HCT116 (cell line): ENCODE measurements at regions not wholly inside any gene's neighbourhood (a gene's known extent, or its start where the extent isn't known, plus 50 kb on each side); places are given as distances from the start of the nearest gene placed in this dataset.

Experiments
- ATAC-seq: fragments of 200-7000 bp; cut with Tn5 transposase; 2 replicates; pipeline ENCODE4 v1.9.1; 2020; ENCODE audit warnings: mild to moderate bottlenecking, moderate library complexity
- BruUV-seq: library from RNA; stranded (reverse); fragments of 400-500 nt; replicated peaks from 2 replicates; lab custom pipeline; 2021; lab: Mats Ljungman, UMichigan
- CTCF ChIA-PET: fragments of 300-600 bp; sonication (Branson Sonifier 250); formaldehyde crosslinking; loops from one replicate; lab custom pipeline; 2021; ENCODE audit warnings: antibody characterized with exemption; lab: Charles Lee
- POLR2A ChIA-PET: fragments of 300-600, 350-600 bp; sonication (Branson Sonifier 250); formaldehyde crosslinking; loops from one replicate; lab custom pipeline; 2021; ENCODE audit warnings: antibody characterized with exemption; lab: Charles Lee
- RAD21 ChIA-PET, 2 experiments: fragments of 300-600 bp; sonication (Branson Sonifier 250); formaldehyde crosslinking; loops; one replicate each; lab custom pipeline; 2023; ENCODE audit warnings: low total read pairs in 2 of 2; ENCODE audit not compliant: uncharacterized antibody in 2 of 2, unreplicated experiment in 2 of 2, low non-redundant PET in 1 of 2; lab: Charles Lee
- DNase-seq: peaks from one replicate; pipeline ENCODE4 v3.0.0-alpha.2; 2010; ENCODE audit warnings: low read depth, low spot score
- H2AFZ ChIP-seq: fragments of 200-600 bp; shearing (Covaris generic), sonication (generic); 2 replicates; pipeline ENCODE4 v1.6.1; 2017; ENCODE audit warnings: low read depth, mixed run types, mixed read lengths, antibody characterized with exemption, low read length; ENCODE audit not compliant: poor library complexity, severe bottlenecking
- H3K27ac ChIP-seq: 2 replicates; pipeline ENCODE4 v1.5.1; 2012; ENCODE audit warnings: low read depth, low read length
- H3K27me3 ChIP-seq: fragments of 200-600 bp; sonication (generic); 2 replicates; pipeline ENCODE4 v1.6.1; 2016; ENCODE audit warnings: mixed run types, low read length, mixed read lengths; ENCODE audit not compliant: insufficient read depth
- H3K36me3 ChIP-seq, 2 experiments: fragments of 200-500 bp in 1 of 2; fragments of 200-600 bp in 1 of 2; sonication (Bioruptor generic) in 1 of 2; sonication (generic) in 1 of 2; 2 replicates each; pipeline versions ENCODE4 v1.5.1 to v1.6.1; 2014 to 2016; ENCODE audit warnings: low read length in 2 of 2, inconsistent platforms in 1 of 2, mixed read lengths in 1 of 2, mixed run types in 1 of 2; ENCODE audit not compliant: insufficient read depth in 2 of 2, control insufficient read depth in 1 of 2
- H3K4me1 ChIP-seq, 2 experiments: fragments of 200-600 bp in 1 of 2; sonication (generic) in 1 of 2; 2 replicates each; pipeline versions ENCODE4 v1.5.1 to v1.6.1; 2012 to 2017; ENCODE audit warnings: low read length in 2 of 2, inconsistent platforms in 1 of 2, mild to moderate bottlenecking in 1 of 2, mixed read lengths in 1 of 2, mixed run types in 1 of 2, moderate library complexity in 1 of 2; ENCODE audit not compliant: insufficient read depth in 2 of 2, control insufficient read depth in 1 of 2
- H3K4me2 ChIP-seq: fragments of 200-600 bp; sonication (generic); 2 replicates; pipeline ENCODE4 v1.6.1; 2017; ENCODE audit warnings: mixed run types, low read length, mixed read lengths
- H3K4me3 ChIP-seq, 2 experiments: fragments of 200-600 bp in 1 of 2; sonication (generic) in 1 of 2; replicated peaks in 1 of 2; 2 replicates each; pipeline ENCODE4 v1.5.1; 2011 to 2016; ENCODE audit warnings: low read length in 2 of 2, control low read depth in 1 of 2, low read depth in 1 of 2, mild to moderate bottlenecking in 1 of 2, mixed read lengths in 1 of 2, mixed run types in 1 of 2
- H3K79me2 ChIP-seq: fragments of 200-600 bp; sonication (generic); 2 replicates; pipeline ENCODE4 v1.6.1; 2017; ENCODE audit warnings: mild to moderate bottlenecking, mixed run types, low read length, moderate library complexity, mixed read lengths; ENCODE audit not compliant: insufficient read depth
- H3K9ac ChIP-seq: fragments of 200-600 bp; sonication (generic); 2 replicates; pipeline ENCODE4 v1.6.1; 2016; ENCODE audit warnings: low read length, mixed read lengths
- H3K9me2 ChIP-seq: fragments of 200-600 bp; sonication (generic), shearing (Covaris generic); 2 replicates; pipeline ENCODE4 v1.6.1; 2017; ENCODE audit warnings: mixed run types, mild to moderate bottlenecking, moderate library complexity; ENCODE audit not compliant: insufficient read depth
- H3K9me3 ChIP-seq, 2 experiments: fragments of 200-500 bp in 1 of 2; fragments of 200-600 bp in 1 of 2; sonication (Bioruptor generic) in 1 of 2; sonication (generic) in 1 of 2; 2 replicates each; pipeline ENCODE4 v1.6.1; 2014 to 2017; ENCODE audit warnings: low read length in 2 of 2, mixed read lengths in 2 of 2, inconsistent platforms in 1 of 2, low read depth in 1 of 2, mild to moderate bottlenecking in 1 of 2, mixed run types in 1 of 2, moderate library complexity in 1 of 2; ENCODE audit not compliant: control insufficient read depth in 1 of 2, insufficient read depth in 1 of 2
- H4K20me1 ChIP-seq: fragments of 200-600 bp; sonication (generic), shearing (Covaris generic); 2 replicates; pipeline ENCODE4 v1.6.1; 2017; ENCODE audit warnings: mixed run types, mild to moderate bottlenecking, moderate library complexity; ENCODE audit not compliant: insufficient read depth
- EZH2 ChIP-seq: fragments of 200-600 bp; sonication (generic); IDR thresholded peaks from 2 replicates; pipeline ENCODE4 v1.6.1; 2017; ENCODE audit warnings: antibody characterized with exemption, mixed run types
- FOSL1 ChIP-seq: IDR thresholded peaks from 2 replicates; pipeline ENCODE4 v1.6.1; 2012; ENCODE audit warnings: low read depth
- JUND ChIP-seq: IDR thresholded peaks from 2 replicates; pipeline ENCODE4 v1.6.1; 2012
- POLR2A ChIP-seq: IDR thresholded peaks from 2 replicates; pipeline ENCODE4 v1.7.0; 2011; ENCODE audit warnings: borderline replicate concordance; ENCODE audit not compliant: insufficient read depth, insufficient read length; ENCODE audit errors: extremely low read depth
- SP1 ChIP-seq: IDR thresholded peaks from 2 replicates; pipeline ENCODE4 v1.6.1; 2012; ENCODE audit warnings: low read depth
- intact Hi-C: fragments of 100-400 bp; cut with micrococcal nuclease; formaldehyde crosslinking; loops from 2 replicates; pipeline ENCODE4 v1.10.0; 2022
- TF ChIP-seq, protein P1 (sequence below), 3 experiments: fragments of 200-600 bp in 1 of 3; sonication (generic) in 1 of 3; IDR thresholded peaks in 2 of 3; conservative IDR thresholded peaks in 1 of 3; 2 replicates each; pipeline ENCODE4 v1.5.1; 2012 to 2017; ENCODE audit warnings: low read depth in 2 of 3, low read length in 2 of 3, antibody characterized with exemption in 1 of 3, borderline replicate concordance in 1 of 3, control low read depth in 1 of 3, mild to moderate bottlenecking in 1 of 3, mixed read lengths in 1 of 3, mixed run types in 1 of 3, moderate library complexity in 1 of 3; ENCODE audit not compliant: insufficient read depth in 1 of 3
- TF ChIP-seq, protein P2 (sequence below): IDR thresholded peaks from 2 replicates; pipeline ENCODE4 v1.6.1; 2011; ENCODE audit warnings: mild to moderate bottlenecking, low read length, moderate library complexity; ENCODE audit not compliant: insufficient replicate concordance; ENCODE audit errors: extremely low read depth
- TF ChIP-seq, protein P3 (sequence below): IDR thresholded peaks from 2 replicates; pipeline ENCODE4 v1.6.1; 2012; ENCODE audit warnings: low read depth

DNA sequence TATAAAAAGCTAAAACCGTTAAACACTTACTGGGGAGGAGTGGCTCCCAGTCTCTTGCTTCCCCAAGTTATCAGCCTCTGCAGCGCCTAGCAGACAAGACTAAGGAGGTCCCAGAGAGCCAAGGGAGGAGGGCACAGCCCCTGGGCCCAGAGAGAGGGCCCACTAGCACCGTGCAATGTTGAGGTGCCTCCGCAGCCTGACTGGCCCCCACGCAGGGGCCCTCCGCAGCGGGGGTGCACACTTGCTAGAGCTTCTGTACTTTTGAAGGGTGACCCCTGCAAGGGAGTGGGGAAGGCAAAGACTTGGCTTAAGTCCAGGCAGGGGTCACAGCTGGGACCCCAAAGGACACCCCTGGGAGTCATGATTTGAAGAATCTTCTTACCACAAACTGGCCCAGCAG, 98.0 kb downstream of the ADAMTS15 start:
- Histone ChIP-seq H3K4me1 (no peaks in the 10 kb centered on the region), H2AFZ (no peak overlapping the region), H3K9ac (no peak overlapping the region), H3K27me3 (peaks cover 24% of the 10 kb centered on the region), H3K9me3 (no peaks in the 10 kb centered on the region), H3K4me3 (no peak overlapping the region), H3K9me2 (no peaks in the 10 kb centered on the region), H3K36me3 (no peaks in the 10 kb centered on the region), H4K20me1 (no peaks in the 10 kb centered on the region), H3K4me2 (no peak overlapping the region), H3K27ac (no peak overlapping the region), H3K79me2 (no peaks in the 10 kb centered on the region)
- ChIA-PET CTCF (no interaction called here), POLR2A (no interaction called here), RAD21 (no interaction called here)
- no TSS peak for BruUV-seq
- DNase-seq (no peak), ATAC-seq (no peak)
- intact Hi-C loops = no loop called here
- TF ChIP-seq POLR2A (no peak), EZH2 (no peak), JUND (no peak), SP1 (no peak), FOSL1 (no peak)
- TF ChIP-seq, protein P1, sequence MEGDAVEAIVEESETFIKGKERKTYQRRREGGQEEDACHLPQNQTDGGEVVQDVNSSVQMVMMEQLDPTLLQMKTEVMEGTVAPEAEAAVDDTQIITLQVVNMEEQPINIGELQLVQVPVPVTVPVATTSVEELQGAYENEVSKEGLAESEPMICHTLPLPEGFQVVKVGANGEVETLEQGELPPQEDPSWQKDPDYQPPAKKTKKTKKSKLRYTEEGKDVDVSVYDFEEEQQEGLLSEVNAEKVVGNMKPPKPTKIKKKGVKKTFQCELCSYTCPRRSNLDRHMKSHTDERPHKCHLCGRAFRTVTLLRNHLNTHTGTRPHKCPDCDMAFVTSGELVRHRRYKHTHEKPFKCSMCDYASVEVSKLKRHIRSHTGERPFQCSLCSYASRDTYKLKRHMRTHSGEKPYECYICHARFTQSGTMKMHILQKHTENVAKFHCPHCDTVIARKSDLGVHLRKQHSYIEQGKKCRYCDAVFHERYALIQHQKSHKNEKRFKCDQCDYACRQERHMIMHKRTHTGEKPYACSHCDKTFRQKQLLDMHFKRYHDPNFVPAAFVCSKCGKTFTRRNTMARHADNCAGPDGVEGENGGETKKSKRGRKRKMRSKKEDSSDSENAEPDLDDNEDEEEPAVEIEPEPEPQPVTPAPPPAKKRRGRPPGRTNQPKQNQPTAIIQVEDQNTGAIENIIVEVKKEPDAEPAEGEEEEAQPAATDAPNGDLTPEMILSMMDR (IDR thresholded peaks at IDR 0.05 in 2 of 3, conservative IDR thresholded peaks at IDR 0.05 in 1 of 3; ENCODE audit: borderline replicate concordance in 1 of 3, insufficient read depth in 1 of 3, low read depth in 2 of 3, low read length in 2 of 3) = no peak
- TF ChIP-seq, protein P2, sequence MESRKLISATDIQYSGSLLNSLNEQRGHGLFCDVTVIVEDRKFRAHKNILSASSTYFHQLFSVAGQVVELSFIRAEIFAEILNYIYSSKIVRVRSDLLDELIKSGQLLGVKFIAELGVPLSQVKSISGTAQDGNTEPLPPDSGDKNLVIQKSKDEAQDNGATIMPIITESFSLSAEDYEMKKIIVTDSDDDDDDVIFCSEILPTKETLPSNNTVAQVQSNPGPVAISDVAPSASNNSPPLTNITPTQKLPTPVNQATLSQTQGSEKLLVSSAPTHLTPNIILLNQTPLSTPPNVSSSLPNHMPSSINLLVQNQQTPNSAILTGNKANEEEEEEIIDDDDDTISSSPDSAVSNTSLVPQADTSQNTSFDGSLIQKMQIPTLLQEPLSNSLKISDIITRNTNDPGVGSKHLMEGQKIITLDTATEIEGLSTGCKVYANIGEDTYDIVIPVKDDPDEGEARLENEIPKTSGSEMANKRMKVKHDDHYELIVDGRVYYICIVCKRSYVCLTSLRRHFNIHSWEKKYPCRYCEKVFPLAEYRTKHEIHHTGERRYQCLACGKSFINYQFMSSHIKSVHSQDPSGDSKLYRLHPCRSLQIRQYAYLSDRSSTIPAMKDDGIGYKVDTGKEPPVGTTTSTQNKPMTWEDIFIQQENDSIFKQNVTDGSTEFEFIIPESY = no peak
- TF ChIP-seq, protein P3, sequence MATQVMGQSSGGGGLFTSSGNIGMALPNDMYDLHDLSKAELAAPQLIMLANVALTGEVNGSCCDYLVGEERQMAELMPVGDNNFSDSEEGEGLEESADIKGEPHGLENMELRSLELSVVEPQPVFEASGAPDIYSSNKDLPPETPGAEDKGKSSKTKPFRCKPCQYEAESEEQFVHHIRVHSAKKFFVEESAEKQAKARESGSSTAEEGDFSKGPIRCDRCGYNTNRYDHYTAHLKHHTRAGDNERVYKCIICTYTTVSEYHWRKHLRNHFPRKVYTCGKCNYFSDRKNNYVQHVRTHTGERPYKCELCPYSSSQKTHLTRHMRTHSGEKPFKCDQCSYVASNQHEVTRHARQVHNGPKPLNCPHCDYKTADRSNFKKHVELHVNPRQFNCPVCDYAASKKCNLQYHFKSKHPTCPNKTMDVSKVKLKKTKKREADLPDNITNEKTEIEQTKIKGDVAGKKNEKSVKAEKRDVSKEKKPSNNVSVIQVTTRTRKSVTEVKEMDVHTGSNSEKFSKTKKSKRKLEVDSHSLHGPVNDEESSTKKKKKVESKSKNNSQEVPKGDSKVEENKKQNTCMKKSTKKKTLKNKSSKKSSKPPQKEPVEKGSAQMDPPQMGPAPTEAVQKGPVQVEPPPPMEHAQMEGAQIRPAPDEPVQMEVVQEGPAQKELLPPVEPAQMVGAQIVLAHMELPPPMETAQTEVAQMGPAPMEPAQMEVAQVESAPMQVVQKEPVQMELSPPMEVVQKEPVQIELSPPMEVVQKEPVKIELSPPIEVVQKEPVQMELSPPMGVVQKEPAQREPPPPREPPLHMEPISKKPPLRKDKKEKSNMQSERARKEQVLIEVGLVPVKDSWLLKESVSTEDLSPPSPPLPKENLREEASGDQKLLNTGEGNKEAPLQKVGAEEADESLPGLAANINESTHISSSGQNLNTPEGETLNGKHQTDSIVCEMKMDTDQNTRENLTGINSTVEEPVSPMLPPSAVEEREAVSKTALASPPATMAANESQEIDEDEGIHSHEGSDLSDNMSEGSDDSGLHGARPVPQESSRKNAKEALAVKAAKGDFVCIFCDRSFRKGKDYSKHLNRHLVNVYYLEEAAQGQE = no peak
